MM.1S (cell line): ENCODE measurements at regions not wholly inside any gene's neighbourhood (a gene's known extent, or its start where the extent isn't known, plus 50 kb on each side); places are given as distances from the start of the nearest gene placed in this dataset.
"Not testable (repeated sequence)": the region's sequence is repeated elsewhere in the genome, so short reads cannot be mapped to it uniquely, and the experiment has no call there.

Experiments
- DNase-seq: peaks from one replicate; pipeline ENCODE4 v3.0.0-alpha.2; 2015
- H2AFZ ChIP-seq: fragments of 300-600 bp; sonication (generic); 2 replicates; pipeline ENCODE4 v1.6.0; 2016; ENCODE audit warnings: antibody characterized with exemption, low read length
- H3F3A ChIP-seq: fragments of 300-600 bp; sonication (generic); 2 replicates; pipeline ENCODE4 v1.6.1; 2016; ENCODE audit warnings: mild to moderate bottlenecking, antibody characterized with exemption, low read length, moderate library complexity, mixed read lengths; ENCODE audit not compliant: insufficient read depth
- H3K27ac ChIP-seq: fragments of 300-600 bp; sonication (generic); 2 replicates; pipeline ENCODE4 v1.5.1; 2016; ENCODE audit warnings: mild to moderate bottlenecking, low read length
- H3K27me3 ChIP-seq: fragments of 300-600 bp; sonication (generic); replicated peaks from 2 replicates; pipeline ENCODE4 v1.6.0; 2016; ENCODE audit warnings: low read length; ENCODE audit not compliant: insufficient read depth
- H3K36me3 ChIP-seq: fragments of 300-600 bp; sonication (generic); replicated peaks from 2 replicates; pipeline ENCODE4 v1.6.1; 2016; ENCODE audit warnings: mild to moderate bottlenecking, low read length, mixed read lengths; ENCODE audit not compliant: insufficient read depth
- H3K4me1 ChIP-seq: fragments of 300-600 bp; sonication (generic); 2 replicates; pipeline ENCODE4 v1.6.1; 2016; ENCODE audit warnings: low read length, mixed read lengths
- H3K4me2 ChIP-seq: fragments of 300-600 bp; sonication (generic); 2 replicates; pipeline ENCODE4 v1.6.0; 2016; ENCODE audit warnings: low read depth, low read length
- H3K4me3 ChIP-seq: fragments of 300-600 bp; sonication (generic); 2 replicates; pipeline ENCODE4 v1.5.1; 2016; ENCODE audit warnings: low read length, mixed read lengths
- H3K79me2 ChIP-seq: fragments of 300-600 bp; sonication (generic); 2 replicates; pipeline ENCODE4 v1.6.1; 2016; ENCODE audit warnings: mixed run types, low read length, mixed read lengths
- H3K9ac ChIP-seq: fragments of 300-600 bp; sonication (generic); 2 replicates; pipeline ENCODE4 v1.6.1; 2016; ENCODE audit warnings: low read length, mixed read lengths
- H3K9me2 ChIP-seq: fragments of 300-600 bp; sonication (generic); replicated peaks from 2 replicates; pipeline ENCODE4 v1.6.1; 2016; ENCODE audit warnings: mild to moderate bottlenecking, low read length, mixed read lengths; ENCODE audit not compliant: insufficient read depth
- H3K9me3 ChIP-seq: fragments of 300-600 bp; sonication (generic); replicated peaks from 2 replicates; pipeline ENCODE4 v1.6.1; 2016; ENCODE audit warnings: mild to moderate bottlenecking, low read length, mixed read lengths; ENCODE audit not compliant: insufficient read depth
- H4K20me1 ChIP-seq: fragments of 300-600 bp; sonication (generic); 2 replicates; pipeline ENCODE4 v1.6.1; 2016; ENCODE audit warnings: mild to moderate bottlenecking, low read length, moderate library complexity, mixed read lengths; ENCODE audit not compliant: insufficient read depth
- EZH2 ChIP-seq: fragments of 300-600 bp; sonication (generic); optimal IDR thresholded peaks from 2 replicates; pipeline ENCODE3; 2017; ENCODE audit warnings: low read depth, mild to moderate bottlenecking, antibody characterized with exemption, low read length, mixed read lengths
- EZH2phosphoT487 ChIP-seq: fragments of 300-600 bp; sonication (generic); IDR thresholded peaks from 2 replicates; pipeline ENCODE4 v1.6.1; 2018; ENCODE audit warnings: antibody characterized with exemption, low read length
- TF ChIP-seq, protein P1 (sequence below): fragments of 300-600 bp; sonication (generic); IDR thresholded peaks from 2 replicates; pipeline ENCODE4 v1.5.1; 2016; ENCODE audit warnings: antibody characterized with exemption, low read length, mixed read lengths

- H4K20me1 ChIP-seq = no peaks in the 10 kb centered on the region
- DNase-seq = no peak
- no peak overlapping the region for H3K9ac ChIP-seq
These were observed 143.1 kb downstream of the ARRDC4 start for GRCh38 chr15:98103570-98103969.

DNA sequence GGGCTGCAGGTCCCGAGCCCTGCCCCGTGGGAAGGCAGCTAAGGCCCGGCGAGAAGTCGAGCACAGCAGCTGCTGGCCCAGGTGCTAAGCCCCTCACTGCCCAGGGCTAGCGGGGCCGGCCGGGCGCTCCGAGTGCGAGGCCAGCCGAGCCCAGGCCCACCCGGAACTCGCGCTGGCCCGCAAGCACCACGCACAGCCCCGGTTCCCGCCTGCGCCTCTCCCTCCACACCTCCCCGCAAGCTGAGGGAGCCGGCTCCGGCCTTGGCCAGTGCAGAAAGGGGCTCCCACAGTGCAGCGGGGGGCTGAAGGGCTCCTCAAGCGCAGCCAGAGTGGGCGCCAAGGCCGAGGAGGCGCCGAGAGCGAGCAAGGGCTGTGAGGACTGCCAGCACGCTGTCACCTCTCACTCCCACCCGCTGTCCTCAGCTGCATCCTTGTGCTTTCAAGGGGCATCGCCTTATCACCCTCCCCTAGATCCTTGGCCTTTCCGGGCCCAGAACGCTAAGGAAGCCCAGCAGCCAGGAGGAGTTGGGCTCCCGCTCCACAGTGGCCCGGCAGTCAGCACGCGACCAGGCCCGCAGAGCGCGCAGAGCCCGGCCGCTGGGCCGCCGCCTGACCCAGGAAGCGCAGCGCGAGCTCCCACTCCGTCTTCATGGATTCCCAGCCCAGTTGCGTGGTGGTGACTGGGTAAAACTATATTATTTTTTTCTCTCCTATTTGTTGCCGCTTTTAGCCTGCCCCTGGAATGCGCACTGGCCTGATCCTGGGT lies 144.1 kb downstream of the ARRDC4 start:
- not testable (repeated sequence) for H2AFZ ChIP-seq, H3K79me2 ChIP-seq, H3K4me3 ChIP-seq, H3K9ac ChIP-seq, H3K27ac ChIP-seq, H4K20me1 ChIP-seq, H3K4me1 ChIP-seq, H3K36me3 ChIP-seq, H3K9me3 ChIP-seq, H3F3A ChIP-seq, H3K4me2 ChIP-seq, DNase-seq, H3K27me3 ChIP-seq, H3K9me2 ChIP-seq

More at GRCh38 chr15:98103570-98103969, 143.1 kb downstream of the ARRDC4 start:
- Histone ChIP-seq H2AFZ (no peak overlapping the region), H3K9me3 (no peaks in the 10 kb centered on the region), H3K79me2 (no peaks in the 10 kb centered on the region), H3K4me3 (no peak overlapping the region), H3K9me2 (no peaks in the 10 kb centered on the region), H3K27me3 (no peaks in the 10 kb centered on the region), H3K4me2 (no peak overlapping the region), H3F3A (no peaks in the 10 kb centered on the region), H3K36me3 (no peaks in the 10 kb centered on the region), H3K4me1 (no peaks in the 10 kb centered on the region), H3K27ac (no peak overlapping the region)
- no peak for TF ChIP-seq EZH2phosphoT487
- TF ChIP-seq, protein P1, sequence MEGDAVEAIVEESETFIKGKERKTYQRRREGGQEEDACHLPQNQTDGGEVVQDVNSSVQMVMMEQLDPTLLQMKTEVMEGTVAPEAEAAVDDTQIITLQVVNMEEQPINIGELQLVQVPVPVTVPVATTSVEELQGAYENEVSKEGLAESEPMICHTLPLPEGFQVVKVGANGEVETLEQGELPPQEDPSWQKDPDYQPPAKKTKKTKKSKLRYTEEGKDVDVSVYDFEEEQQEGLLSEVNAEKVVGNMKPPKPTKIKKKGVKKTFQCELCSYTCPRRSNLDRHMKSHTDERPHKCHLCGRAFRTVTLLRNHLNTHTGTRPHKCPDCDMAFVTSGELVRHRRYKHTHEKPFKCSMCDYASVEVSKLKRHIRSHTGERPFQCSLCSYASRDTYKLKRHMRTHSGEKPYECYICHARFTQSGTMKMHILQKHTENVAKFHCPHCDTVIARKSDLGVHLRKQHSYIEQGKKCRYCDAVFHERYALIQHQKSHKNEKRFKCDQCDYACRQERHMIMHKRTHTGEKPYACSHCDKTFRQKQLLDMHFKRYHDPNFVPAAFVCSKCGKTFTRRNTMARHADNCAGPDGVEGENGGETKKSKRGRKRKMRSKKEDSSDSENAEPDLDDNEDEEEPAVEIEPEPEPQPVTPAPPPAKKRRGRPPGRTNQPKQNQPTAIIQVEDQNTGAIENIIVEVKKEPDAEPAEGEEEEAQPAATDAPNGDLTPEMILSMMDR = no peak
- no peak for TF ChIP-seq EZH2

GRCh38 chr15:98106615-98107194 lies 146.2 kb downstream of the ARRDC4 start:
- not testable (repeated sequence) for H3K27me3 ChIP-seq, H3K4me1 ChIP-seq

GRCh38 chr15:98111806-98112205 lies 151.3 kb downstream of the ARRDC4 start:
- Histone ChIP-seq H3K79me2 (no peaks in the 10 kb centered on the region), H2AFZ (no peak overlapping the region), H3K4me3 (no peak overlapping the region), H3K36me3 (no peaks in the 10 kb centered on the region), H3K4me2 (no peak overlapping the region), H3F3A (no peaks in the 10 kb centered on the region), H3K27me3 (no peaks in the 10 kb centered on the region), H3K9ac (no peak overlapping the region), H3K9me2 (no peaks in the 10 kb centered on the region), H3K4me1 (no peaks in the 10 kb centered on the region), H4K20me1 (no peaks in the 10 kb centered on the region), H3K9me3 (no peaks in the 10 kb centered on the region), H3K27ac (no peak overlapping the region)
- TF ChIP-seq EZH2phosphoT487 = no peak
- no peak for TF ChIP-seq EZH2
- TF ChIP-seq, protein P1 = no peak
- no peak for DNase-seq

More at GRCh38 chr15:98106615-98107194, 146.2 kb downstream of the ARRDC4 start:
- not testable (repeated sequence) for H3K4me3 ChIP-seq, H3K36me3 ChIP-seq, H3K27ac ChIP-seq, DNase-seq, H3K4me2 ChIP-seq, H3K79me2 ChIP-seq, H4K20me1 ChIP-seq, H2AFZ ChIP-seq, H3K9me2 ChIP-seq, H3F3A ChIP-seq, H3K9ac ChIP-seq, H3K9me3 ChIP-seq
